ENCODE measurements at regions not wholly inside any gene's neighbourhood (a gene's known extent, or its start where the extent isn't known, plus 50 kb on each side); places are given as distances from the start of the nearest gene placed in this dataset.

DNA sequence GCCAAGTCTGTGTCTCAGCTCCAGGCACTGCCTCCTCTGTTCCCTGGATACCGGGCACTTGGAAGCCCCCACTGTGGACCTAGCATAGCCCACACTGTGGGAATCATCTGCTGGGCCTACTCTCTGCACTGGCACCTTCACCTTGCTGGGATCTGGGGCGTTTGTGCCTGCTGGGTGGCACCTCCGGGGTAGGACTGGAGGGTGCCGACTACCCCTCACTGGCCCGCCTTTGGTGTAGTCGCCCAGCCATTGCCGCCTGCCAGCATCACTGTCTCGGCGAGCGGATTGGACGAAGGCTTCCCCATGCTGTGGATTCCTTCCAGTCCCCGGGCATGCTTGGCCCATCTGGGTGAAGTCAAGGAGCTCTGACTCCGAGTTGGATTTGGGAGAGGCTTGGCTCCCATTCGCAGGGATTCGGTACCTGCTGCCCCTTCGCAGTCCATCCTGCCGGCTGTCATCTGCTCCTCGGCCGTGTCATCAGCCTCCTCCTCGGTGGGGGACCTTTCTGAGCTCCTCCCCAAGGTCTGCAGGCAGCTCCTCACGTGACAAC lies 180.6 kb upstream of the HDAC4 start:
- peaks cover 4% of the 10 kb centered on the region for H3K27me3 Mint-ChIP-seq
- no peak overlapping the region for H3K27ac Mint-ChIP-seq
- no peak for DNase-seq
- no peak overlapping the region for H3K4me3 Mint-ChIP-seq
- ATAC-seq: no peak
- peaks cover 3% of the 10 kb centered on the region for H3K36me3 Mint-ChIP-seq (ENCODE audit: low read depth)
- H3K9me3 ChIP-seq (ENCODE audit: control insufficient read depth, low read length, poor library complexity, severe bottlenecking): no peaks in the 10 kb centered on the region
- no peaks in the 10 kb centered on the region for H3K4me1 Mint-ChIP-seq

DNA sequence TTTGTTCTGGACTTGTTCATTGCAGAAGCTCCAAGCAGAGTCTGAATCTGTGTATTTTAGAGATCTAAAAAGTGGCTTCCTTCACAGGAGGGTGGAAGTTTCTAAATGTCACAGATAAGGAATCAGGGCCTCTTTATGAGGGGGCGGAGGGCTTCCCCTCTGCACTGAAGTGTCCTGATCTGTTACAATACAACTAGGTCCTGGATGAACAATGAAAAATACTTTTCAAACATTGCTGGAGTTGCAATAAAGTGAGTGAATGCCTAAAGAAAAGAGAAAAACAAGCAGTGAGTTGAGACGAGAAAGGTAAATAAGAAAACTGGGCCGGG lies 179.3 kb upstream of the HDAC4 start:
- Mint-ChIP-seq H3K4me3 (no peak overlapping the region), H3K27me3 (peaks cover 4% of the 10 kb centered on the region), H3K4me1 (no peaks in the 10 kb centered on the region), H3K36me3 (ENCODE audit: low read depth) (peaks cover 3% of the 10 kb centered on the region), H3K27ac (no peak overlapping the region)
- no peak for ATAC-seq
- H3K9me3 ChIP-seq (ENCODE audit: control insufficient read depth, low read length, poor library complexity, severe bottlenecking): no peaks in the 10 kb centered on the region
- DNase-seq: no peak

DNA sequence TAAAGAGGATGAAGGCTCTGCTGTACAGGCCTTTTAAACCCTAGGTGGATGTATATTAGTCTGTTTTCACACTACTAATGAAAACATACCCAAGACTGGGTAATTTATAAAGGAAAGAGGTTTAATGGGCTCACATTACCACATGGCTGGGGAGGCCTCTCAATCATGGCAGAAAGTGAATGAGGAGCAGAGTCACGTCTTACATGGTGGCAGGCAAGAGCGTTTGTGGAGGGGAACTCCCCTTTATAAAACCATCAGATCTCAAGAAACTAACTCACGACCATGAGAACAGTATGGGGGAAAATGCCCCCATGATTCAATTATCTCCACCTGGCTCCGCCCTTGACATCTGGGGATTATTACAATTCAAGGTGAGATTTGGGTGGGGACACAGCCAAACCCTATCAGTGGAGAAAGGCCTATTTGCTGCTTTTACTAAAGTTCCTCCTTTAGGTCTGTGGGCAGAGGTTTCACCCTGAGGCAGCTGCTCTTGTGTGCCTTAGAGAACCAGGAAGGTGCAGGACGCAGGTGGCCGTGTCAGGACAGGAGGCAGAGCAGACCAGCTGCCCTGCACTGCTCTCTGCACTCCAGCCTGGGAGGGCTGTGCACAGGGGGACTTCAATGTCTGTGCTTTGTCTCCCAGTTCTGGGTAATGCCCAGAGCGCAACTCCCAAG lies 178.8 kb upstream of the HDAC4 start:
- Mint-ChIP-seq H3K27ac (no peak overlapping the region), H3K4me1 (no peaks in the 10 kb centered on the region), H3K27me3 (peaks cover 4% of the 10 kb centered on the region), H3K36me3 (ENCODE audit: low read depth) (peaks cover 3% of the 10 kb centered on the region), H3K4me3 (no peak overlapping the region)
- DNase-seq (no peak), ATAC-seq (no peak)
- no peaks in the 10 kb centered on the region for H3K9me3 ChIP-seq (ENCODE audit: control insufficient read depth, low read length, poor library complexity, severe bottlenecking)

DNA sequence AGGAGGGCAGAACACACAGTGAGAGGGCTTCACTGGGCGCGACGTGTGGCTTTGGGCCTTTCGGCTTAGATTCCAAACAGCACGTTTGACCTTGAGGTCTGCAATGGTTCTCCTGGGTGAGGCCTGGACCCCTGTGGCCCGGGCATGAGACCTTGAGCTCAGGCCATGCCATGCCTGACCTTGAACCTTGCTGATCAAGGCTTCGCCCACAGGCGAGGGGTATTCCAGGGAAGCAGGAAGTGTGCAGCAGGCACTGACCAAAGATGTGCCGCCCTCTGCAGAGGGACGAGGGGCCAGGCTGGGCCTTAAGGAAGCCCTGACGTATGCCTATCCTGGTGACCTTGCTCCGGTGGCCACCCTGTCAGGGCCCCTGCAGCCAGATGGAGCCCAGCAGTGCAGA lies 178.3 kb upstream of the HDAC4 start:
- H3K9me3 ChIP-seq (ENCODE audit: control insufficient read depth, low read length, poor library complexity, severe bottlenecking): no peaks in the 10 kb centered on the region
- peaks cover 3% of the 10 kb centered on the region for H3K36me3 Mint-ChIP-seq (ENCODE audit: low read depth)
- no peaks in the 10 kb centered on the region for H3K4me1 Mint-ChIP-seq
- H3K4me3 Mint-ChIP-seq: no peak overlapping the region
- peaks cover 4% of the 10 kb centered on the region for H3K27me3 Mint-ChIP-seq
- ATAC-seq (no peak), DNase-seq (no peak)
- no peak overlapping the region for H3K27ac Mint-ChIP-seq

DNA sequence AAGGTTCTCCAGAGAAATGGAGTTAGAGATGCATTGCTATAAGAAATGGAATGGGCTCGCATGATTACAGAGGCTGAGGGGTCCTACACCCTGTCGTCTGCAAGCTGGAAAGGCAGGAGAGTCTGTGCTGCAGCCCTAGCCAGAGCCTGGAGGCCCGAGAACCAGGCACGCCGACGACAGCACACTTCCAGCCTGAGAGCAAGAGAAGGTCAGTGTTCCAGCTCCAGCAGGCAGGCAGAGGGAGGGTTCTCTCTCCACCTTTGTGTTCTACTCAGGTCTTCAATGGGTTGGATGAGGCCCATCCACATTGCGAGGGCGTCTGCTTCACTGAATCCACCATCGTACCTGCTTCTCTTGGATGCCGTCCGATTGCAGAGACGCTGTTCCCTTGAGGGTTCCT lies 177.6 kb upstream of the HDAC4 start:
- no peaks in the 10 kb centered on the region for H3K4me1 Mint-ChIP-seq
- H3K9me3 ChIP-seq (ENCODE audit: control insufficient read depth, low read length, poor library complexity, severe bottlenecking): no peaks in the 10 kb centered on the region
- DNase-seq: no peak
- peaks cover 3% of the 10 kb centered on the region for H3K36me3 Mint-ChIP-seq (ENCODE audit: low read depth)
- no peak for ATAC-seq
- H3K4me3 Mint-ChIP-seq: no peak overlapping the region
- H3K27me3 Mint-ChIP-seq: peaks cover 4% of the 10 kb centered on the region
- no peak overlapping the region for H3K27ac Mint-ChIP-seq

DNA sequence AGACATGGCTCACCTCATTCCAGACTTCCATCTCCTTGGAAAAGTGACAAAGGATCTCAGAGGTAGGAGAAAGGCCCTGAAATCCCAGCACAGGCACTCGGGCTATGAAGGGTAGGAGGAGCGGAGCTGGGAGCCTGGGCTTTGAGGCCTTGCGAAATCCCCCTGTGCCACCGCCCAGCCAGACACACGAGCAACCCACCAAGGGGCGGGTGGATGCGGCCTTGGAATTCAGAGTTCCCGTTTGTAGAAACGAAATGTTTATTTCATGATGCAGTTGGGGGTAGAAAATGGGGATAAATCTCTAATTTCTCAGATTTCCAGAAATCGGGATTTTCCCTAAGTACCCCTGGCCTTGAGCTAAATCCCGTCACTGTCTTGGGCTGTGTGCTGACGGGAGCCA lies 177.1 kb upstream of the HDAC4 start:
- no peak overlapping the region for H3K4me3 Mint-ChIP-seq
- H3K4me1 Mint-ChIP-seq: no peaks in the 10 kb centered on the region
- peaks cover 2% of the 10 kb centered on the region for H3K27me3 Mint-ChIP-seq
- no peak for DNase-seq
- no peaks in the 10 kb centered on the region for H3K9me3 ChIP-seq (ENCODE audit: control insufficient read depth, low read length, poor library complexity, severe bottlenecking)
- H3K27ac Mint-ChIP-seq: no peak overlapping the region
- peaks cover 3% of the 10 kb centered on the region for H3K36me3 Mint-ChIP-seq (ENCODE audit: low read depth)
- no peak for ATAC-seq

DNA sequence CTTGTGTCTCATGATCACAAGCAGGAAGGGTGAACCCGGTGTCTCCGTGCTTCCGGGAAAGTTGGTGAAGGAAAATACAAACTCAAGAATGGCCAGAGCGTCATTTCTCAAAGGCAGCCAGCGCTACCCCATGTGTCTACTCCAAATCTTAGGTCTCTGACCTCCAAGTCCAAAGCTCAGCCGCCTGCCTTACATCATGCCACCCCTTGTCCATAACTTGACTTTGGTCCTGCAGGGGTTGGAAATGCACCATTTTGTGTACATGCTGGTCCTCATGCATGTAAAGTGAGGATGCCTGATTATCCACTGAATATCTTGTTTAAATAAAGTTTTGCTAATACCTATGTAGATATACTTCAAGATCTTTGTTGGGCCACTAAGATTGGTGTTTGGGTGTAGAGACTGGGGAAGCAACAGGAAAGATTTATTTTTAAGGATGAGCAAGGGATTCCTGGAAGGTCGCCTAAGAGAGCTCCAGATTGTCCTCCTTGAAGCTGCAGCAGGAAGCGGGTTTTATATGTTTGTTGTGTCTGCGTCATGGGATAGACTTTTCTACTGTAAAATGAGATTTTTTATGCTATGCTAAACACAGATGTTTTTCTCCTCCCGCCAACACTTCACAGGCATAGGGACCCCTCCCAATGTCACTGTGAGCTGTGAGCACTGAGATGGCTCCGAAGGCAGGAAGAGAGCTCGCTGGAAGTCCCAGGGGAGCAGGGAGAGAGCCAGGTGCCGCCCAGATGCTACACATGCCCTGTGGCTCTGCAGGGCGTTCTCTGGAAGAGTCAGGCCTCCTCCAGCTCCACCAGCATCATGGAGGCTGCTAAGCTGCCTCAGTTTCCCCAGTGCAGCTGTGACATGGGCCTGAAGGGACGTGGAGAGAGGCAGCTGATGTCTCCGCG lies 176.2 kb upstream of the HDAC4 start:
- no peak for DNase-seq
- H3K27ac Mint-ChIP-seq: no peak overlapping the region
- peaks cover 3% of the 10 kb centered on the region for H3K36me3 Mint-ChIP-seq (ENCODE audit: low read depth)
- H3K4me1 Mint-ChIP-seq: no peaks in the 10 kb centered on the region
- H3K4me3 Mint-ChIP-seq: no peak overlapping the region
- no peak for ATAC-seq
- no peaks in the 10 kb centered on the region for H3K9me3 ChIP-seq (ENCODE audit: control insufficient read depth, low read length, poor library complexity, severe bottlenecking)
- H3K27me3 Mint-ChIP-seq: peaks cover 9% of the 10 kb centered on the region

DNA sequence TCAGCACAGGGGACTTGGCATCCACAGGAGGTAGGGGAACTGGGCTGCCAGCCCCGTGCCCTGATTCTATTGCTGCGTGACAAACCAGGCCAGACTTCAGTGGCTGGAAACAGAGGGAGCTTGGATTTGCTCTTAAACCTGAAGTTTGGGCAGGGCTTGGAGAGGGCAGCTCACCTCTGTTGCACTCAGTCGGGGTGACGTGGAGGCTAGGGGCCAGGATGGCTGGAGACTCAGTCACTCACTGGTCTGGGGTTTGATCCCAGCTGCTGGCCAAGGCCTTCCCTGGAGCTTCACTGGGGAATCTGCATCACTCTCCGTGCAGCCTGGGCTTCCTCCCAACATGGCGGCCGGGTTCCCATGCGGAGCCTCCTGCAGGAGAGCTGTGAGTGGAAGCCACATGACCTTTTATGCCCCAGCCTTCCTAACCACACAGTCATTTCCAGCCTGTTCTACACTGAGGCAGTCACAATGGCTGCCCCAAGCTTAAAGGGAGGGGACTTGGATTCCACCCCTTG lies 175.2 kb upstream of the HDAC4 start:
- Mint-ChIP-seq H3K4me3 (no peak overlapping the region), H3K36me3 (ENCODE audit: low read depth) (peaks cover 3% of the 10 kb centered on the region), H3K4me1 (no peaks in the 10 kb centered on the region), H3K27ac (no peak overlapping the region), H3K27me3 (peaks cover 9% of the 10 kb centered on the region)
- no peaks in the 10 kb centered on the region for H3K9me3 ChIP-seq (ENCODE audit: control insufficient read depth, low read length, poor library complexity, severe bottlenecking)
- ATAC-seq: no peak
- DNase-seq: no peak

DNA sequence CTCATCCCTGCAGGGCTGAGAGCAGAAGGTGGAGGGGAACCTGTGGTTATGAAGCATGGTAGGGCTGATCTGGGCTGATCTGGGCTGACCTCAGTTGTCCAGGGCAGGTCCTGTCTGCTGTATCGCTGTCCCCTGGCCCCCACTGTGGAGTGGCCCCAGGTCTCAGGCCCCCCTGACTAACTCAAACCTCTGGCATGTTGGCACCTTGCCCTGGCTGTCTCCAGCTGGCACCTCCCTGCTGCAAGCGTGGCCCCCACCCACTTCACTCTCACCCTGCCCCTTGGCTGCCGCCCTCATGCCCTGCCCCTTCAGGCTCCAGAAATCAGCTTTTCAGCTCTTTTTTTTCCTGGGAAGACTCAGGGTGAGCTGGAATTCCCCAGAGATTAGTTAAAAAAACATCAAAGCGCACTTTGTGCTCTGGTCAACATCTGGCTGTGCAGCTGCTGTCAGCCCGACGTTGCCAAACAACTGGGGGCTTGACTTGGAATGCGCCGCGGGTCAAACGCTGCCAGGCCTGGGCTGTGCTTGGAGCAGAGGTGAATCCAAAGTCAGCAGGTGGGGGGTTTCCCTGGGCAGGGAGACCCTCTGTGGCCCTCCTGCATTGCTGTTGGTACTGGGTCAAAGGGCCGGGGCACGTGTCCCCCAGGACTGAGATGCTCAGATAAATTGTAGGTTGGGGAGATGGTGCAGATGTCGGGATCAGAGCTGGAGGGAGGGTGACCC lies 173.8 kb upstream of the HDAC4 start:
- peaks cover 9% of the 10 kb centered on the region for H3K27me3 Mint-ChIP-seq
- peaks cover 2% of the 10 kb centered on the region for H3K4me1 Mint-ChIP-seq
- ATAC-seq (no peak), DNase-seq (no peak)
- no peak overlapping the region for H3K27ac Mint-ChIP-seq
- H3K36me3 Mint-ChIP-seq (ENCODE audit: low read depth): peaks cover 3% of the 10 kb centered on the region
- H3K4me3 Mint-ChIP-seq: no peak overlapping the region
- H3K9me3 ChIP-seq (ENCODE audit: control insufficient read depth, low read length, poor library complexity, severe bottlenecking): no peaks in the 10 kb centered on the region

DNA sequence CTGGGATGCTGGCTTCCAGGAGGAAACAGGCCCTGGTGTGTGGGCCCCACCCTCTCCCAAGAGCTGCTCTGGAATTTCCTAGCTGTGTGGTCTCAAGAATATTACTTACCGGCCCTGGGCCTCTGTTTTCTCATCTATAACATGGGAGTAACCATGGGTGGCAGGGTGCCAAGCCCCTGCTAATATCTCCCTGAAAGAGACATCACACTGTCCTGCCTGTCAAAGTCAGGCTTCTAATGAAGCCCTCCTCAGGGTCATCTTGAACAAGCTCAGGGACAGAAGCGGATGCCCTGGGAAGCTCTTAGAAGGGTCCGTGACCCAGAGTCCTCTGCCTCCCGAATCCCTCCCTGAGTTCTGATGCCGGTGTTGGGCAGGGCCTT lies 173.2 kb upstream of the HDAC4 start:
- H3K9me3 ChIP-seq (ENCODE audit: control insufficient read depth, low read length, poor library complexity, severe bottlenecking): no peaks in the 10 kb centered on the region
- Mint-ChIP-seq H3K4me3 (no peak overlapping the region), H3K4me1 (peaks cover 2% of the 10 kb centered on the region), H3K27ac (no peak overlapping the region), H3K36me3 (ENCODE audit: low read depth) (peaks cover 3% of the 10 kb centered on the region), H3K27me3 (peaks cover 9% of the 10 kb centered on the region)
- ATAC-seq (no peak), DNase-seq (no peak)

DNA sequence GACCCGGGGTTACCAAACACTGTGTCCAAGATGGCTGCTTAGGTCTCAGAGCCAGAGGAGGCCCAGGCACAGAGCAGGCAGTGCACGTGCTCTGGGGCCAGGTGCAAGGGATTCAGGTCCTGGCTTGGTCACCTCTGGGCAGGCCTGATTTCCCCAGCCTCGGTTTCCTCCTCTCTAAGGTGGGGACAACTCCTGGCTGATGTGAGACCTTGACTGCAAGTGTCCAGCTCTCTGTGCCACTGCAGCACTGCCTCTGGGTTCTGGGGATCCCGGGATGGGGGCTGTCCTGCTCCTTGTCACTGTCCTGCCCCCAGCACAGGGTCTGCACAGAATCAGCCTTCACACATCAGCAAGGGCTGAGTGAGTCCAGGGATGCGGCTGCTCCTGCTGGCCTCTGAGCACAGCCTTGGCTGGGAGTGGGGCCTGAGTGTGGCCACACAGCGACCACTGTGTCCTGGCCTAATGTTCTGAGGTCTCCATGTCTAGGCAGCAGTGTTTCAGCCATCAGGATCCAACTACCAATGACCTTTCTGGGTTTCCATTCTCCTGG lies 170.2 kb upstream of the HDAC4 start:
- no peaks in the 10 kb centered on the region for H3K36me3 Mint-ChIP-seq (ENCODE audit: low read depth)
- DNase-seq: no peak
- no peaks in the 10 kb centered on the region for H3K9me3 ChIP-seq (ENCODE audit: control insufficient read depth, low read length, poor library complexity, severe bottlenecking)
- ATAC-seq: no peak
- H3K4me3 Mint-ChIP-seq: no peak overlapping the region
- peaks cover 2% of the 10 kb centered on the region for H3K4me1 Mint-ChIP-seq
- H3K27ac Mint-ChIP-seq: no peak overlapping the region
- H3K27me3 Mint-ChIP-seq: peaks cover 9% of the 10 kb centered on the region

DNA sequence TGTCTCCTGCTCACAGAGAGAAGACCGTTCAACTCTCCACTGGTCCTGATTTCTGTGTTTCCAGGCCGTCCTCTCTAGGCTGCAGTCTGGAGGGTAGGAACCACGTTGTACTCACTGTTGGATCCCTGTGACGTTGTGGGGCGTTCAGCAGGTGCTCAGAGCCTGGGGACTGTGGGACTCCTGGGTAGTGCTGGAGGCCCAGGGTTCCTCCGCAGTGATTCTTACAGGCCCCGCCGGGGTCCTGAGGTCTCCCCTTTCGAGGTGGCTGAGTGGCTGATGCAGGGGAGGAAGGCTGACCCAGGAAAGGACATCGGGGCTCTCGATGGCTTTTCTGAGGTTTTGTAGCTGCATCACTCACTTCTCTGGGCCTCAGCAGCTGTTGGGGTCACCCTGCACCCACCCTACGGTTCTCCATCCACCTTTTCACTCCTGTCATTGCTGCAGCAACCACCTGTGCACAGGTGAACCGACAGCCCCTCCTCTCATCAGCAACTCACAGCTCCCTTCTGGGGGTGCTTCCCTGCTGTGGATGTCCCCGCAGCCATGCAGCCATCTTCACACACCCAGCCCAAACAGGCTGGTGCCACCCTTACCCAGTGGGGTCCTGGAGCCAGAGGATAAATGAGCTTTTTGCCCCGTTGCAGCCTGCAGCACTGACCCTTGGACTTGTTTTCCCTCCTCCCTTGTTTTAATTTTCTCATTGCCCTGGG lies 169.6 kb upstream of the HDAC4 start:
- H3K4me3 Mint-ChIP-seq: no peak overlapping the region
- H3K4me1 Mint-ChIP-seq: peaks cover 2% of the 10 kb centered on the region
- no peaks in the 10 kb centered on the region for H3K36me3 Mint-ChIP-seq (ENCODE audit: low read depth)
- ATAC-seq (no peak), DNase-seq (no peak)
- no peaks in the 10 kb centered on the region for H3K9me3 ChIP-seq (ENCODE audit: control insufficient read depth, low read length, poor library complexity, severe bottlenecking)
- peaks cover 9% of the 10 kb centered on the region for H3K27me3 Mint-ChIP-seq
- peak overlapping the region; percentile 49 for H3K27ac Mint-ChIP-seq

Measured in T-helper 17 cell (primary cell).